ENCODE measurements at regions not wholly inside any gene's neighbourhood (a gene's known extent, or its start where the extent isn't known, plus 50 kb on each side); places are given as distances from the start of the nearest gene placed in this dataset.
A peak's percentile ranks its signal among the peaks of the same experiment; 100 is the strongest.

DNA sequence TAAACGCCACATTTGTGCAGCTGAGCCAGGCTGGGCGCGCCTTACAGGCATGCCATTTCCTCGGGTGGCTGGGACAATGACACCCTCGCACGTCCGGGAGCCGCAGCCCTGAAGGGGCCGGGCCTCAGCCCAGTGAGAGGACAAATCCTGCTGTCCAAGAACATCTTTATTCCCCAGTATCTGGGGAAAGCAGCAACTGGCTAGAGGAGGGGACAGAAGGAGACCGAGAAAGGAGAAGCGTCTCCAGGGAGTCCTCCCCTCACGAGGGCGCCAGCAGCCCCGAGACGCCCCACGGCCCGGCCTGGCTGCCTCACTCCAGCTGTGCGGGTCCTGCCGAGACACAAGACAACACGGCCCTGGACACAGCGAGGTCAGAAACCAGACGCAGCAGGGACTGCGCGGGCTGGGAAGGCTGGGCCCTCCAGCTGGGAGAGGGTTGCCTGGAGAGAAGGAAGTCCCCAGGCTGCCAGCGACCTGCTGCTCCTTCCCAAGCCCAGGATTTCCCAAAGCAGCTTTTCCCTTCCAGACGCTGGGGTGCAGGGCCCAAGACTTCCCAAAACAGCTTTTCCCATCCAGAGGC, 130.2 kb downstream of the CHSY1 start:
- TF ChIP-seq, protein P1, sequence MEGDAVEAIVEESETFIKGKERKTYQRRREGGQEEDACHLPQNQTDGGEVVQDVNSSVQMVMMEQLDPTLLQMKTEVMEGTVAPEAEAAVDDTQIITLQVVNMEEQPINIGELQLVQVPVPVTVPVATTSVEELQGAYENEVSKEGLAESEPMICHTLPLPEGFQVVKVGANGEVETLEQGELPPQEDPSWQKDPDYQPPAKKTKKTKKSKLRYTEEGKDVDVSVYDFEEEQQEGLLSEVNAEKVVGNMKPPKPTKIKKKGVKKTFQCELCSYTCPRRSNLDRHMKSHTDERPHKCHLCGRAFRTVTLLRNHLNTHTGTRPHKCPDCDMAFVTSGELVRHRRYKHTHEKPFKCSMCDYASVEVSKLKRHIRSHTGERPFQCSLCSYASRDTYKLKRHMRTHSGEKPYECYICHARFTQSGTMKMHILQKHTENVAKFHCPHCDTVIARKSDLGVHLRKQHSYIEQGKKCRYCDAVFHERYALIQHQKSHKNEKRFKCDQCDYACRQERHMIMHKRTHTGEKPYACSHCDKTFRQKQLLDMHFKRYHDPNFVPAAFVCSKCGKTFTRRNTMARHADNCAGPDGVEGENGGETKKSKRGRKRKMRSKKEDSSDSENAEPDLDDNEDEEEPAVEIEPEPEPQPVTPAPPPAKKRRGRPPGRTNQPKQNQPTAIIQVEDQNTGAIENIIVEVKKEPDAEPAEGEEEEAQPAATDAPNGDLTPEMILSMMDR (IDR thresholded peaks at IDR 0.05) = no peak
- peak; percentile 34 for DNase-seq
- peak overlapping the region; percentile 61 for H3K27ac Mint-ChIP-seq
- ATAC-seq (ENCODE audit: low read depth) = peak; percentile 80
- POLR2A ChIA-PET = interaction anchor here (0.8 to 1.5 kb wide), 2 partner anchors 129 to 130 kb away, joined by 6 to 7 read pairs; partner anchors contain the start of gene CHSY1
- intact Hi-C loops (cut with micrococcal nuclease) = no loop called here
- H3K36me3 Mint-ChIP-seq (ENCODE audit: low read depth) = no peaks in the 10 kb centered on the region
- H3K9me3 Mint-ChIP-seq = no peaks in the 10 kb centered on the region
- no peaks in the 10 kb centered on the region for H3K27me3 Mint-ChIP-seq
- CTCF ChIA-PET = interaction anchor here (0.7 to 2.3 kb wide), 7 partner anchors 14 to 135 kb away, joined by 3 to 19 read pairs (median 3); partner anchors contain the start of gene CHSY1
- H3K4me1 Mint-ChIP-seq = peaks cover 37% of the 10 kb centered on the region
- peak overlapping the region; percentile 19 for H3K4me3 Mint-ChIP-seq

DNA sequence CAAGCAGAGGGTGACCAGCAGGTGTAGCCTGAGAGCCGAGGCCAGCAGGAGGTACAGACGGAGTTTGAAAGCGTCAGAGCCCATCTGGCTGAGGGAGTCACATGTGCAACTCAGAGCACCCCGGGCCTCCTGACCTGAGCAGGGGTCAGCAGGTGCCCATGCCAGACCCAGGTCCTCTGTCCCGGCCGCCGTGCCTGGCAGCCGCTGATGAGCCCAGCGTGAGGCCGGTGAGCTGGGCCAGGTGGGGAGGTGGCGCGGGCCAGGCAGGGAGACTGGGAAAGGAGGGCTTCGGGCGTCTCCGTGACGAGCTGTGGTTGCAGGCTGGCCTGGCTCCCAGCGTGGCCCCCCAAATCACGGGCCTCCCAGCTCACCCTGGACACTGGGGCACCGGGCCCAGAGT, 130.9 kb downstream of the CHSY1 start:
- TF ChIP-seq, protein P1 (IDR thresholded peaks at IDR 0.05) = no peak
- H3K36me3 Mint-ChIP-seq (ENCODE audit: low read depth) = no peaks in the 10 kb centered on the region
- H3K4me1 Mint-ChIP-seq = peaks cover 36% of the 10 kb centered on the region
- no peak for DNase-seq
- no peaks in the 10 kb centered on the region for H3K9me3 Mint-ChIP-seq
- intact Hi-C loops (cut with micrococcal nuclease) = no loop called here
- POLR2A ChIA-PET = interaction anchor here (1.5 kb wide), 1 partner anchor 131 kb away, joined by 7 read pairs; the partner anchor contains the start of gene CHSY1
- H3K4me3 Mint-ChIP-seq = no peak overlapping the region
- H3K27ac Mint-ChIP-seq = no peak overlapping the region
- no peak for ATAC-seq (ENCODE audit: low read depth)
- CTCF ChIA-PET = interaction anchor here (1.0 to 2.3 kb wide), 5 partner anchors 38 to 136 kb away, joined by 3 to 19 read pairs (median 5); partner anchors contain the start of gene CHSY1
- H3K27me3 Mint-ChIP-seq = peaks cover 2% of the 10 kb centered on the region

DNA sequence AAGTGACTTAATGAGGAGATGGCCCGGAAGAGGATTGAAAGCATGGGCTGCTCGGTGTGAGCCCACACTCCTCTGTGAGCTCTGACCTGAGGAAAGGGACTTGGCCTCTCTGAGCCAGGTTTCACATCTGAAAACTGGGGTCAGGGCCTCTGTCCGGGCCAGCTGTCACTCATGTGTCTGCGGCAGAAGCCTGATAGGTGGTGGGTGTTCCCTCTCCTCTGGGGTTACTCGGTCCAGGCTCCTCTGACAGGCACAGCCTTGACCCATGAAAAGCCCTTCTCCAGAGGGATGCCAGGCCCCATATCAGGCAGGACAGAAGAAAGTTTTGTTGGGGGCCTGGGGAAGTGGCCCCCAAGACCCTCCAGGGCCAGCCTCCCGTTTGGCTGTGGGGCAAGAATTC, 131.4 kb downstream of the CHSY1 start:
- no peak for DNase-seq
- CTCF ChIA-PET = interaction anchor here (1.2 to 2.3 kb wide), 2 partner anchors 131 to 136 kb away, joined by 4 to 19 read pairs; partner anchors contain the start of gene CHSY1
- Mint-ChIP-seq H3K36me3 (ENCODE audit: low read depth) (no peaks in the 10 kb centered on the region), H3K27ac (no peak overlapping the region), H3K4me1 (peaks cover 32% of the 10 kb centered on the region), H3K4me3 (no peak overlapping the region), H3K27me3 (peaks cover 2% of the 10 kb centered on the region), H3K9me3 (no peaks in the 10 kb centered on the region)
- intact Hi-C loops (cut with micrococcal nuclease) = no loop called here
- TF ChIP-seq, protein P1 (IDR thresholded peaks at IDR 0.05) = no peak
- ATAC-seq (ENCODE audit: low read depth) = no peak
- POLR2A ChIA-PET = interaction anchor here (1.3 to 1.5 kb wide), 2 partner anchors 131 to 132 kb away, joined by 4 to 7 read pairs; partner anchors contain the start of gene CHSY1

Measured in activated B cell treated with CpG ODN at 0.5 μM for 24 hours (primary cell).